ENCODE measurements at regions not wholly inside any gene's neighbourhood (a gene's known extent, or its start where the extent isn't known, plus 50 kb on each side); places are given as distances from the start of the nearest gene placed in this dataset.

- TF ChIP-seq CTCF (conservative IDR thresholded peaks at IDR 0.05 in 1 of 2, IDR thresholded peaks at IDR 0.05 in 1 of 2; ENCODE audit: extremely low read depth in 1 of 2, insufficient read depth in 1 of 2, low read depth in 1 of 2, low read length in 2 of 2) (no peak), EZH2 (IDR thresholded peaks at IDR 0.05; ENCODE audit: borderline replicate concordance, low read length) (no peak)
Observed at GRCh38 chr6:149225946-149226345, 91.6 kb upstream of the TAB2 start.
